Naive B cell (primary cell): ENCODE measurements at regions not wholly inside any gene's neighbourhood (a gene's known extent, or its start where the extent isn't known, plus 50 kb on each side); places are given as distances from the start of the nearest gene placed in this dataset.

Source experiments
- ATAC-seq, 2 donors: fragments of 150-1000 bp; cut with Tn5 transposase; 2 replicates each; pipeline ENCODE4 v1.10.0; 2021; ENCODE audit warnings: low read depth in 2 of 2, mild to moderate bottlenecking in 2 of 2, moderate library complexity in 2 of 2
- DNase-seq: peaks from one replicate; pipeline ENCODE4 v3.0.0; 2022
- H3K27ac Mint-ChIP-seq, 6 donors: one replicate each; pipeline ENCODE4 v1.8.0; 2020 to 2022; ENCODE audit warnings: mild to moderate bottlenecking in 6 of 6, mixed read lengths in 6 of 6, moderate library complexity in 5 of 6, inconsistent platforms in 2 of 6
- H3K27me3 Mint-ChIP-seq, 3 donors: one replicate each; pipeline ENCODE4 v1.8.0; 2021 to 2022; ENCODE audit warnings: mixed read lengths in 3 of 3, mild to moderate bottlenecking in 1 of 3
- H3K36me3 Mint-ChIP-seq, 2 donors: one replicate each; pipeline ENCODE4 v1.8.0; 2020 to 2022; ENCODE audit warnings: mixed read lengths in 2 of 2, inconsistent platforms in 1 of 2, mild to moderate bottlenecking in 1 of 2
- H3K4me1 Mint-ChIP-seq, 3 donors: one replicate each; pipeline ENCODE4 v1.8.0; 2020 to 2022; ENCODE audit warnings: mixed read lengths in 3 of 3, inconsistent platforms in 1 of 3, mild to moderate bottlenecking in 1 of 3, moderate library complexity in 1 of 3
- H3K4me3 Mint-ChIP-seq, 8 donors: one replicate each; pipeline ENCODE4 v1.8.0; 2020 to 2022; ENCODE audit warnings: mild to moderate bottlenecking in 8 of 8, mixed read lengths in 8 of 8, moderate library complexity in 8 of 8, inconsistent platforms in 2 of 8
- H3K9me3 Mint-ChIP-seq, 7 donors: one replicate each; pipeline ENCODE4 v1.8.0; 2020 to 2022; ENCODE audit warnings: mixed read lengths in 7 of 7, mild to moderate bottlenecking in 5 of 7, inconsistent platforms in 2 of 7, moderate library complexity in 1 of 7

DNA sequence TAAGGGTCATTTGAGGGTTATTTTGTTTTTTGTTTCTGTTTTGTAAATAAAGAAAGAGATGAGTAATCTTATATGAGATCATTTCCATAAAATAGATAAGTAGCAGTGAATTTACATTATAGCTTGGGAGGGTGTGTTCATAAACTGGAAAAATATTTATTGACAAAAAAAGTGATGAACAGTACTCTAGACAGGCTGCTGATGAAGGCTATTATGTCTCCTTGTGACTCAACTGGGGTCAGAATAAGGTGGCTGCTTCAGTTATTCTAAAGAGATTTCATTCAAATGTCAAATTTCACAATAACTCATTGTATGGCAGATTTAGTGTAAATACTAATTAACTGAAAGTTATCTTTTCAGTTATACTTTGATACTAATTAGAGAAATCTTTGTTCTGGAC lies 251.1 kb upstream of the CMC1 start:
- H3K9me3 Mint-ChIP-seq = peaks cover 0 to 2% (median 0%) of the 10 kb centered on the region in 7 donors

DNA sequence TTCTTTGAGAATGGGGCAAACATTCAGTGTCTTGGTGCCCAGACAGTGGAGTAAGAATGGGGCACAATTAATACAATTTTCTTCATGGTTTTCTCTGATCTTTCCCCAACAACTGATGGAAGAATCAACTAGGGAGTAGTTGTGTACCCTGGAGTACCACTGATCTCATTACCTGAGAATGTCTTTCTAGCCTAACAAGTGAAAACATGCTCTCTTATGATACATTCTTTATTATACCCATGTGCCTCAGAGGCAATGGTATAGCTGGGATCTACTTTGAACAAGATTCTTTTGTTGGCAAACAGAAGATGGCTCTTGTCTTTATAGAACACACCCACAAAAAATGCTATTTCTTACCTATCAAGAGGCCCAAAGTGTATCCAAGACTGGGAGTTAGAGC lies 250.6 kb upstream of the CMC1 start:
- DNase-seq (no peak), ATAC-seq (no peak)
- Mint-ChIP-seq H3K36me3 (no peaks in the 10 kb centered on the region), H3K4me3 (no peak overlapping the region), H3K27ac (no peak overlapping the region), H3K4me1 (no peaks in the 10 kb centered on the region), H3K27me3 (peaks cover 4 to 9% (median 8%) of the 10 kb centered on the region in 3 donors), H3K9me3 (peaks cover 0 to 2% (median 0%) of the 10 kb centered on the region in 7 donors)

More for the DNA sequence above, 251.1 kb upstream of the CMC1 start:
- Mint-ChIP-seq H3K4me3 (no peak overlapping the region), H3K36me3 (no peaks in the 10 kb centered on the region), H3K27ac (no peak overlapping the region), H3K27me3 (peaks cover 4 to 9% (median 8%) of the 10 kb centered on the region in 3 donors), H3K4me1 (no peaks in the 10 kb centered on the region)
- DNase-seq (no peak), ATAC-seq (no peak)

DNA sequence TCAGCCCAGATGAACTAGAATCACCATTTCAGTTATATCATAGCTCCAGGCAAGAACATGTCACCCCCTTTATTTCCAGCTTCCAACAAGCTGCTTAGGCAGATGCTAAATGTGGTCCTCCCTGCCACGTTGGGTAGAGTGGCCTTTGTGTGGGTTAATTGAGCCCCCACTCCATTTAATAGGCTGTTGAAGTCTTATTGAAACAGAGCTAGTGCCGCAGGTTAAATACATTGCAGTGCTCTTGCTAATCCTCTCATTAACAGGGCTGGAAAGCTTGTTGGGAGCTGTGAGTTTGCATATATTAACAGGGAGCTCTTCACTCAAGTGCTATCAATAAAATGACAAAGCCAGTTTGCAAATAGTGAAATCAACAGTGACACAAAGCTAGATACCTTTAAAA lies 248.4 kb upstream of the CMC1 start:
- Mint-ChIP-seq H3K4me1 (no peaks in the 10 kb centered on the region), H3K27me3 (peaks cover 4 to 9% (median 8%) of the 10 kb centered on the region in 3 donors), H3K36me3 (no peaks in the 10 kb centered on the region)

DNA sequence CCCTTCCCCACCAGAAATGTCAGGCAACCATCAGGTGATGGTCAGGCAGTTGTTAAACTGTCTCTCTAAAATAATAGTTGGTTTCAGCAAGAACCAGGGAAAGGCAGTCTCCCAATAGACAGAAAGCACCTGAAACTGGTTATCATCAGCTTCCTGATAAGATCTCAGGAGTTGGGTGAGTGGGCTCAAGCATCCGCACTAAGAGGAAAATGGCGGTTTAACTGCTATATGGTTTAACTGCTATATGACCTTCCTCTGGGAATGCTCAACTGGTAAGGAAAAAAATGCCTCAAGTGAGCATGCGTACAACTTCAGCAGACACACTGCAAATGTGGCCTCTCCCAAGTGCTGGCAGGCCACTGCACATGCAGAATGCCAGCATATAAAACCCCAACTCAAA lies 240.8 kb upstream of the CMC1 start:
- Mint-ChIP-seq H3K9me3 (peaks cover 6 to 31% (median 14%) of the 10 kb centered on the region in 7 donors), H3K4me3 (no peak overlapping the region), H3K4me1 (no peaks in the 10 kb centered on the region), H3K36me3 (peaks cover 0 to 6% of the 10 kb centered on the region in 2 donors), H3K27ac (no peak overlapping the region), H3K27me3 (peaks cover 3 to 9% (median 5%) of the 10 kb centered on the region in 3 donors)
- ATAC-seq (no peak), DNase-seq (no peak)

More for the DNA sequence above, 248.4 kb upstream of the CMC1 start:
- Mint-ChIP-seq H3K9me3 (peaks cover 0 to 5% (median 2%) of the 10 kb centered on the region in 7 donors), H3K4me3 (no peak overlapping the region), H3K27ac (no peak overlapping the region)
- DNase-seq (no peak), ATAC-seq (no peak)

DNA sequence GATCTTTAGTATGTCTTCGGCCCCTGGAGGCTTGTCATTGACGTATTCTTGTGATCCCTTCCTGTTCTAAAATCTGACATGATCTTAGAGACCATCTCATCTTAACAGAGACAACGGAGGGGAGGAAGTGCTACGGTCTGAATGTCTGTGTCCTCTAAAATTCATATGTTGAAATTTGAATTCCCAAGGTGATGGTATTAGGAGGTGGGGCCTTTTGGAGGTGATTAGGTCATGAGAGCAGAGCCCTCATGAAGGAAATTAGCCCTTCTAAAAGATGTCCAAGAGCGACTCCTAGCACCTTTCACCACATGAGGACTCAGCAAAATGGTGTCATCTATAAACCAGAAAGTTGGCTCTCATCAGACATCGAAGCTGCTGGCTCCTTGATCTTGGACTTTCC lies 233.2 kb upstream of the CMC1 start:
- H3K4me1 Mint-ChIP-seq = no peaks in the 10 kb centered on the region
- H3K27me3 Mint-ChIP-seq = no peaks in the 10 kb centered on the region
- H3K27ac Mint-ChIP-seq = no peak overlapping the region

DNA sequence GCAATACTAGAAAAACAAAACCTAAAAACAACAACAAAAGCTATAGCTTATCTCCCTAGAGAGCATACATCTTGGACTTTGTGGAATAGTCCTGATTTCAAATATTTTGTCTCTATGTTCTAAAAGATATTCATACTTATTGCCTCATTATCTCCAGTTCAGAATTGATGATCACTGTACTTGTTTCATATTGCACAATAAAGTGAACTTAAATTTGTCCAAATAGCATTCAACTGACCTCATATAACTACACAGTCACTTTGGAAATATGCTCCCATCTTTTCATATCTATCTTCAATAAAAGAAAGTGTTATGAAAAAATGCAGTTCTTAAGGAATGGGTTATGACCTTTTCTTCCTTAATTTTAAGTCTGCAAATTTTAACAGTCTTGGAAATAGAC lies 228.6 kb upstream of the CMC1 start:
- Mint-ChIP-seq H3K36me3 (no peaks in the 10 kb centered on the region), H3K27ac (no peak overlapping the region), H3K4me3 (no peak overlapping the region), H3K4me1 (no peaks in the 10 kb centered on the region), H3K9me3 (no peaks in the 10 kb centered on the region), H3K27me3 (no peaks in the 10 kb centered on the region)
- ATAC-seq (no peak), DNase-seq (no peak)

More for the DNA sequence above, 233.2 kb upstream of the CMC1 start:
- no peak for ATAC-seq
- Mint-ChIP-seq H3K36me3 (peaks cover 0 to 6% of the 10 kb centered on the region in 2 donors), H3K9me3 (peaks cover 0 to 12% (median 4%) of the 10 kb centered on the region in 7 donors), H3K4me3 (no peak overlapping the region)
- no peak for DNase-seq

DNA sequence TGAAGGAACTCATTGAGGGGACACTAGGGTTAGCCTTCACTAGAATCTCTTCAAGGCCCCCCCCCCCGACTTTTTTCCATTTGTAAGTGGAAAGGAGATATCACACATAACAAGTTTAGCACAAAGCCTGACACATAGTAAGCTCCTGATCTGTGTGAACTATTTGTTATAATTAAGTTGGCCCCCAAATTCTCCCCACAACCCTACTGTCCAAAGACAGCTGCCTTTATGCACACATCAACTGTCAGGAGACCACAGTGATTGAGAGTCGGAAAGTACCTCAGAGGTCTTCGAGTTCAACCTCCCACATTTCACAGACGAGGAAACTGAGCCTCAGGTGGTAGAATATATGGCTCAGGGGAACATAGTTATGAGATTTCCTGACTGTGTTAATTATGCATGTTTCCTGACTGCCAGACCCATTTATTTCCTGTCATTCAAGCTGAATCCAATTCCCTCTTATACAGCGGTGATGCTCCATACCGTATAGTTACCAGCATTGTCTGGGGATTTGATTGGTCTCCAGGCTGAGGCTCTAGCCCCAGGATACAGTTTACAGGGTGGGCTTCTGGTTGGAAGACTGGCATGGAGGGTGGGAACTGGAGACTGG lies 227.4 kb upstream of the CMC1 start:
- no peak for DNase-seq
- no peaks in the 10 kb centered on the region for H3K27me3 Mint-ChIP-seq
- H3K4me3 Mint-ChIP-seq = no peak overlapping the region
- ATAC-seq = no peak
- no peak overlapping the region for H3K27ac Mint-ChIP-seq
- H3K4me1 Mint-ChIP-seq = no peaks in the 10 kb centered on the region
- H3K36me3 Mint-ChIP-seq = no peaks in the 10 kb centered on the region
- H3K9me3 Mint-ChIP-seq = no peaks in the 10 kb centered on the region

DNA sequence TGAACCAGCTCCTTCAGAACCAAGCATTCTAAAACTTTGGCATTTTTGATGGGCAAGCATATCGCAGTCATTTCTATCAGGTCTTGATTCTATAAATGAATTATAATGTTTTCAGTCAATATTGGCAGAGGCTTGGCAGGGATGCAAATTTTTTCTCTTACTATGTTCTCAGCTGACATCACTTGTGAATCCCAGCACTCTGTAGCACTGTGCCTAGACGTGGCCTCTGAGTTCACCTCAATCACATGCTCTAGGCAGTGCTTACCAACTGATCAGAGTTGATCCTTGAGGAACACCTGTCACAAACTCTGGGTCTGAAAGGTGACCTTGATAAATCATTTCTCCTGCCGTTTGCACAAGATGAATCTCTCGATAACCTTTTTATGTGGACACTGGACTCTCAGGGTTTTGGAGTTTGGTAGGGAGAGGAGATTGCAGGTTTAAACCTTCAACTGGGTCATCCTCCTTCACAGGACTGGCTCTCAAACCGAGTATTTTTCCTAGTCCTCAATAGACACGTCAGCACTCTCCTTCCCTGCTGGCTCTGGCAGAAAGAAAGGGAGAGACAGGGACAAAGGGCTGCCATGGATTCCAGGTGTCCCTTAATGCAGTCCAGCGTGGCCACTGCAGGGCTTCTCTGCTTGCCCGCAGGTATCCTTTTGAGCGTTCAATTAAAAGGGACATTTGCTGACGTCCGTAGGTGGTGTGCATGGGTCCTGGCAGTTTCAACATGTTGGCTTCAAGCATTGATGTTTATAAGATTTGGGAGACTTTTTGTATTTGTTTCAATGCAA lies 222.3 kb upstream of the CMC1 start:
- H3K36me3 Mint-ChIP-seq = peaks cover 0 to 9% of the 10 kb centered on the region in 2 donors
- DNase-seq (no peak), ATAC-seq (no peak)
- H3K4me1 Mint-ChIP-seq = no peaks in the 10 kb centered on the region
- no peak overlapping the region for H3K4me3 Mint-ChIP-seq
- no peak overlapping the region for H3K27ac Mint-ChIP-seq
- peaks cover 6 to 17% (median 9%) of the 10 kb centered on the region in 7 donors for H3K9me3 Mint-ChIP-seq
- no peaks in the 10 kb centered on the region for H3K27me3 Mint-ChIP-seq

DNA sequence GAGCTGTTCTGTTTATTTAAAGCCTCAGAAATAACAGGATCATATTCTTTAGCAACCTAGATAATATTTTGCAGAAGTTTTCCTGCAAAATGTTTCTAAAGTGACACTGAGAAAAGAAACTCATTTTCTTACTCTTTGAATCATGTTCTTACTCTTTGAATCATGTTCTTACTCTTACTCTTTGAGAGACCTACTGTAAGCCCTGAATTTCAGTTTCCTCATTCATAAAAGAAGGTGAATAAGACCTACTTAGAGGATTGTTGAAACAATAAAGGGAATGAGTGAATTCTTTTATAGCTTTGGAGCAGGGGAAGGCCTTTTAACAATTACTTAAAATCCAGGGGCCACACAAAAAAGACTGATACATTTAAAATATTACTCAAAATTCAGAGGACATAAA lies 221.7 kb upstream of the CMC1 start:
- H3K4me3 Mint-ChIP-seq = no peak overlapping the region
- no peaks in the 10 kb centered on the region for H3K27me3 Mint-ChIP-seq
- H3K4me1 Mint-ChIP-seq = no peaks in the 10 kb centered on the region
- no peak overlapping the region for H3K27ac Mint-ChIP-seq
- H3K36me3 Mint-ChIP-seq = peaks cover 0 to 11% of the 10 kb centered on the region in 2 donors
- no peak for ATAC-seq
- no peak for DNase-seq
- peaks cover 6 to 22% (median 13%) of the 10 kb centered on the region in 7 donors for H3K9me3 Mint-ChIP-seq

DNA sequence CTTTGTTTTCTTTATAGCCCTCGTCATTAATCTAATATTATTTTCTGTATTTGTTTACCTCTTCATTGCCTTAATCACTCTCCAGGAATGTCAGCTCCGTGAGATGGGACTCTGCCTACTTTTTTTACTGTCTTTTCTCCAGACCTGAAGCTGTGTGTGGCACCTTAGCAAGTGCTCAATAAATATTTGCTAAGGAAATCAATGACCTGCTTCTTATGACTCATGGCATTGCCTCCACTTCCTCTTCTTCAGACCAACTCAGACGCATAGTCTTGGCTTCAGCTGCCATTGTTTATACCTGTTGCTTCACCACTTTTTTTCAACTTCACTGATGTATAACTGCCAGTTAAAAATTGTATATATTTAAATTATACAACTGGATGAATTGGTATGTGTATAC lies 218.5 kb upstream of the CMC1 start:
- Mint-ChIP-seq H3K4me3 (no peak overlapping the region), H3K36me3 (peaks cover 0 to 11% of the 10 kb centered on the region in 2 donors), H3K27me3 (no peaks in the 10 kb centered on the region), H3K4me1 (no peaks in the 10 kb centered on the region), H3K27ac (peak overlapping the region in 1 of 6 donors; percentile 26), H3K9me3 (peaks cover 6 to 37% (median 28%) of the 10 kb centered on the region in 7 donors)
- ATAC-seq = no peak
- no peak for DNase-seq

DNA sequence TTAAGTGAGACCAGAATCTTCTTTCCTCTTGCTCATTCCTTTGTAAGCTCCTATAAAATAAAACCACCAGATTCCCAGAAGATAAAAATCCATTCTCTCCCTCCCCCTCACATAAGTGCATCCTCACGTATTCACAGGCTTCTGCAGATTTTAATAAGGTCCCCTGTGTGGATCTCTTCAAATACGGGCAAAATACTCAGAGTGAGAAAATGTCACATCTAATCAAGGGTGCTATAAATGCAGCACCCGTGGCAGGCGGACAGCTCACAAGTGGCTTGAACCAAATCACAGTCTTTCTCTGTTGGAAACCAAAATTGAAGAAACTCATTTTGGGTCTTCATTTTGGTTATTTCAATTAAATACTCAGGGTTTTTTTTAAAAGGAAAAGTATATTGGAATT lies 212.9 kb upstream of the CMC1 start:
- no peak for ATAC-seq
- Mint-ChIP-seq H3K27me3 (peaks cover 0 to 13% (median 11%) of the 10 kb centered on the region in 3 donors), H3K9me3 (peaks cover 7 to 46% (median 37%) of the 10 kb centered on the region in 7 donors), H3K36me3 (peaks cover 0 to 18% of the 10 kb centered on the region in 2 donors), H3K27ac (no peak overlapping the region), H3K4me3 (no peak overlapping the region), H3K4me1 (no peaks in the 10 kb centered on the region)
- no peak for DNase-seq

DNA sequence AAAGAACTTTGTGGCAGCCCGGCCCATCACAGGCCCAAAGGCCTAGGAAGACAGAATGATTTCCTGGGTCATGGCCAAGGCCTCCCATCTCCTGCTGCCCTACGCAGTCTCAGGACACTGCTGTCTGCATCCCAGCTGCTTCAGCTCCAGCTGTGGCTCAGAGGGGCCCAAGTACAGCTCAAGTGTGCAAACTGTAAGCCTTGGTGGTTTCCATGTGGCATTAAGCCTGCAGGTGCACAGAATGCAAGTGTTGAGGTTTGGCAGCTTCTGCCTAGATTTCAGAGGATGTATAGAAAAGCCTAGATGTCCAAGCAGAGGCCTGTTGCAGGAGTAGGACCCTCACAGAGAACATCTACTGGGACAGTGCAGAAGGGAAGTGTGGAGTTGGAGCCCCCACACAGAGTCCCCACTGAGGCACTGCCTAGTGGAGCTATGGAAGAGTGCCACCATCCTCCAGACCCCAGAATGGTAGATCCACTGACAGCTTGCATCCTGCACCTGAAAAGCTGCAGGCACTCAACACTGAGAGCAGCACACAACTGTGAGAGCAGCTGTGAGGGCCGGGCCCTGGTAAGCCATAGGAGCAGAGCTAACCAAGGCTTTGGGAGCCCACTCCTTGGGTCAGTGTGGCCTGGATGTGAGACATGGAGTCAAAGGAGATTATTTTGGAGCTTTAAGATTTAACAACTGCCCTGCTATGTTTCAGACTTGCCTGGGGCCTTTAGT lies 208.2 kb upstream of the CMC1 start:
- Mint-ChIP-seq H3K36me3 (peaks cover 0 to 10% of the 10 kb centered on the region in 2 donors), H3K4me1 (no peaks in the 10 kb centered on the region), H3K27me3 (peaks cover under 1 to 25% (median 12%) of the 10 kb centered on the region in 3 donors), H3K27ac (no peak overlapping the region), H3K4me3 (no peak overlapping the region), H3K9me3 (peaks cover 6 to 24% (median 18%) of the 10 kb centered on the region in 7 donors)
- DNase-seq (no peak), ATAC-seq (no peak)

DNA sequence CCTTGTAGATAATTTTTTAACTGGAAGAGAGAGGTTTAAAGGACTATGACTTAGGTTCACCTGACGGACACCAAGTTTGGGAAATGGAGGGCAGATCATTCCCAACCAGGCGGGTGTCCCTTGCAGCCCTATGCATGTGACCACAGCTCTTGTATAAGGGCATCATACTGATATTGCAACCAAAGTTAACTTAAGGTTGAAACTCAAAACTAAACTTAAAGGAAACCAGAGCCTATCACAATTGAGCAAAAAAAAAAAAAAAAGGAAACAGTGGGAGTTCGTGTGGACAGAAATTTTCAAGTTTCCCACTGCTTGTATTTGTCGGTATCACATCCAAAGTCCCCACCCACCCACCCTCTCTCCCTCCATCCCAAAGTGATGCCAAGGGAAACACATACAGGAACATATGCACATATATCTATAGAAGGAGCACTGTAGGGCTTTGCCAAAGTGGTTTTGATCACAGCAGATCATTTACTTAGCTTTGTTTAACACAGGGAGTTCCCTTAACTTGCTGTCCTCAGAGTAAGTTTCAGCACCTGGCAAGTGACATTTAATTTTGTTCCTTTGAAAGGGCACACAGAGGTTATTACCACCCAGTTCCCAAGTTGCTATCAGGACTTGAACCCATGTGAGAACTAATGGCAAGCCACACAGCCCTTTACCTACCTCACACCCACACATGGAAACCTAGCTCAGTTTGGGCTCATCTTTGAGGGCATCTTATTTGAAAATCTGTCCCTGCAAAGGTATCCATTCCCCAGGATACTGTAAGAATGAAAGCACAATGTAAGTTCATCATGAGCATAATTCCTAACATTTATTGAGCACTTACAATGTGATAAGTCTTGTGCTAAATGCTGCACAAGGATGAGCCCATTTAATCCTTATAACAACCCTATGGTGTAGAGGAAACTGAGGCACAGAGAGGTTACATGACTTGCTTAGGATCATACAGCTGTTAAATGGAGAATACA lies 204.5 kb upstream of the CMC1 start:
- H3K9me3 Mint-ChIP-seq = peaks cover 5 to 20% (median 15%) of the 10 kb centered on the region in 7 donors
- H3K27me3 Mint-ChIP-seq = peaks cover 5 to 23% (median 6%) of the 10 kb centered on the region in 3 donors
- H3K4me3 Mint-ChIP-seq = no peak overlapping the region
- H3K4me1 Mint-ChIP-seq = no peaks in the 10 kb centered on the region
- no peak overlapping the region for H3K27ac Mint-ChIP-seq
- DNase-seq = no peak
- ATAC-seq = no peak
- H3K36me3 Mint-ChIP-seq = peaks cover 0 to 10% of the 10 kb centered on the region in 2 donors
